ENCODE measurements at regions not wholly inside any gene's neighbourhood (a gene's known extent, or its start where the extent isn't known, plus 50 kb on each side); places are given as distances from the start of the nearest gene placed in this dataset.

- H3K27me3 Mint-ChIP-seq: peaks cover 0 to 5% (median 0%) of the 10 kb centered on the region in 3 donors
- no peak overlapping the region for H3K27ac Mint-ChIP-seq
- H3K4me3 Mint-ChIP-seq: no peak overlapping the region
- H3K9me3 Mint-ChIP-seq: peaks cover 0 to 21% (median 5%) of the 10 kb centered on the region in 7 donors
- DNase-seq (no peak), ATAC-seq (ENCODE audit: low read depth in 2 of 2) (no peak)
- H3K36me3 Mint-ChIP-seq: no peaks in the 10 kb centered on the region
- H3K4me1 Mint-ChIP-seq: no peaks in the 10 kb centered on the region
These were observed 269.3 kb upstream of the KIRREL3 start for GRCh38 chr11:127269911-127270310.

- H3K4me1 Mint-ChIP-seq: no peaks in the 10 kb centered on the region
- H3K27me3 Mint-ChIP-seq: no peaks in the 10 kb centered on the region
- ATAC-seq (ENCODE audit: low read depth in 2 of 2): no peak
- peaks cover 0 to 18% (median 5%) of the 10 kb centered on the region in 7 donors for H3K9me3 Mint-ChIP-seq
- H3K27ac Mint-ChIP-seq: no peak overlapping the region
- DNase-seq: no peak
- H3K36me3 Mint-ChIP-seq: no peaks in the 10 kb centered on the region
- no peak overlapping the region for H3K4me3 Mint-ChIP-seq
These were observed 268.4 kb upstream of the KIRREL3 start for GRCh38 chr11:127268932-127269331.

- no peak overlapping the region for H3K27ac Mint-ChIP-seq
- H3K4me3 Mint-ChIP-seq: no peak overlapping the region
- peaks cover 0 to 18% (median 5%) of the 10 kb centered on the region in 7 donors for H3K9me3 Mint-ChIP-seq
- H3K4me1 Mint-ChIP-seq: no peaks in the 10 kb centered on the region
- ATAC-seq (ENCODE audit: low read depth in 2 of 2) (no peak), DNase-seq (no peak)
- H3K36me3 Mint-ChIP-seq: no peaks in the 10 kb centered on the region
- no peaks in the 10 kb centered on the region for H3K27me3 Mint-ChIP-seq
These were observed 268.0 kb upstream of the KIRREL3 start for GRCh38 chr11:127268521-127268920.

GRCh38 chr11:127259102-127259501, 258.5 kb upstream of the KIRREL3 start:
- no peaks in the 10 kb centered on the region for H3K4me1 Mint-ChIP-seq
- no peak for DNase-seq
- H3K9me3 Mint-ChIP-seq: peaks cover 0 to 4% (median 0%) of the 10 kb centered on the region in 7 donors
- H3K27ac Mint-ChIP-seq: no peak overlapping the region
- H3K4me3 Mint-ChIP-seq: no peak overlapping the region
- no peaks in the 10 kb centered on the region for H3K27me3 Mint-ChIP-seq
- no peaks in the 10 kb centered on the region for H3K36me3 Mint-ChIP-seq
- no peak for ATAC-seq (ENCODE audit: low read depth in 2 of 2)

GRCh38 chr11:127255209-127255608, 254.6 kb upstream of the KIRREL3 start:
- Mint-ChIP-seq H3K9me3 (peaks cover 0 to 4% (median 0%) of the 10 kb centered on the region in 7 donors), H3K4me1 (no peaks in the 10 kb centered on the region)

GRCh38 chr11:127252321-127252720, 251.8 kb upstream of the KIRREL3 start:
- H3K36me3 Mint-ChIP-seq: no peaks in the 10 kb centered on the region
- DNase-seq: no peak
- no peak for ATAC-seq (ENCODE audit: low read depth in 2 of 2)
- H3K9me3 Mint-ChIP-seq: peaks cover 0 to 3% (median 0%) of the 10 kb centered on the region in 7 donors
- H3K27me3 Mint-ChIP-seq: no peaks in the 10 kb centered on the region
- no peak overlapping the region for H3K27ac Mint-ChIP-seq
- H3K4me1 Mint-ChIP-seq: no peaks in the 10 kb centered on the region
- no peak overlapping the region for H3K4me3 Mint-ChIP-seq

More at GRCh38 chr11:127255209-127255608, 254.6 kb upstream of the KIRREL3 start:
- no peak overlapping the region for H3K4me3 Mint-ChIP-seq
- H3K27me3 Mint-ChIP-seq: no peaks in the 10 kb centered on the region
- ATAC-seq (ENCODE audit: low read depth in 2 of 2) (no peak), DNase-seq (no peak)
- H3K36me3 Mint-ChIP-seq: no peaks in the 10 kb centered on the region
- H3K27ac Mint-ChIP-seq: no peak overlapping the region

GRCh38 chr11:127249576-127249975, 249.0 kb upstream of the KIRREL3 start:
- H3K4me1 Mint-ChIP-seq: no peaks in the 10 kb centered on the region
- H3K27me3 Mint-ChIP-seq: no peaks in the 10 kb centered on the region
- no peak for DNase-seq
- H3K27ac Mint-ChIP-seq: no peak overlapping the region
- no peak overlapping the region for H3K4me3 Mint-ChIP-seq
- no peaks in the 10 kb centered on the region for H3K36me3 Mint-ChIP-seq
- peaks cover 0 to 14% (median 0%) of the 10 kb centered on the region in 7 donors for H3K9me3 Mint-ChIP-seq
- no peak for ATAC-seq (ENCODE audit: low read depth in 2 of 2)

- Mint-ChIP-seq H3K36me3 (no peaks in the 10 kb centered on the region), H3K27me3 (no peaks in the 10 kb centered on the region), H3K4me3 (no peak overlapping the region), H3K27ac (no peak overlapping the region), H3K4me1 (no peaks in the 10 kb centered on the region), H3K9me3 (peaks cover 0 to 14% (median 0%) of the 10 kb centered on the region in 7 donors)
- DNase-seq (no peak), ATAC-seq (ENCODE audit: low read depth in 2 of 2) (no peak)
These were observed 247.9 kb upstream of the KIRREL3 start for GRCh38 chr11:127248476-127248875.

- Mint-ChIP-seq H3K27ac (peak overlapping the region in 1 of 6 donors; percentile 24), H3K36me3 (no peaks in the 10 kb centered on the region), H3K4me3 (no peak overlapping the region), H3K27me3 (no peaks in the 10 kb centered on the region), H3K9me3 (peaks cover 0 to 14% (median 0%) of the 10 kb centered on the region in 7 donors), H3K4me1 (no peaks in the 10 kb centered on the region)
- ATAC-seq (ENCODE audit: low read depth in 2 of 2) (no peak), DNase-seq (no peak)
These were observed 246.8 kb upstream of the KIRREL3 start for GRCh38 chr11:127247261-127247851.

GRCh38 chr11:127242676-127243075, 242.1 kb upstream of the KIRREL3 start:
- no peaks in the 10 kb centered on the region for H3K27me3 Mint-ChIP-seq
- peaks cover 0 to 13% (median 0%) of the 10 kb centered on the region in 7 donors for H3K9me3 Mint-ChIP-seq
- no peaks in the 10 kb centered on the region for H3K36me3 Mint-ChIP-seq

GRCh38 chr11:127238321-127238720, 237.8 kb upstream of the KIRREL3 start:
- H3K4me3 Mint-ChIP-seq: no peak overlapping the region

More at GRCh38 chr11:127242676-127243075, 242.1 kb upstream of the KIRREL3 start:
- H3K4me1 Mint-ChIP-seq: no peaks in the 10 kb centered on the region
- H3K4me3 Mint-ChIP-seq: peak overlapping the region in 1 of 8 donors; percentile 13
- no peak for DNase-seq
- no peak overlapping the region for H3K27ac Mint-ChIP-seq
- ATAC-seq (ENCODE audit: low read depth in 2 of 2): no peak

GRCh38 chr11:127236776-127237175, 236.2 kb upstream of the KIRREL3 start:
- no peak overlapping the region for H3K4me3 Mint-ChIP-seq
- ATAC-seq (ENCODE audit: low read depth in 2 of 2): no peak
- H3K4me1 Mint-ChIP-seq: no peaks in the 10 kb centered on the region
- no peak overlapping the region for H3K27ac Mint-ChIP-seq
- no peaks in the 10 kb centered on the region for H3K27me3 Mint-ChIP-seq
- H3K9me3 Mint-ChIP-seq: peaks cover 0 to 6% (median 0%) of the 10 kb centered on the region in 7 donors
- DNase-seq: no peak
- H3K36me3 Mint-ChIP-seq: no peaks in the 10 kb centered on the region

More at GRCh38 chr11:127238321-127238720, 237.8 kb upstream of the KIRREL3 start:
- H3K9me3 Mint-ChIP-seq: peaks cover 0 to 2% (median 0%) of the 10 kb centered on the region in 7 donors
- no peak overlapping the region for H3K27ac Mint-ChIP-seq
- ATAC-seq (ENCODE audit: low read depth in 2 of 2) (no peak), DNase-seq (no peak)
- H3K36me3 Mint-ChIP-seq: no peaks in the 10 kb centered on the region
- no peaks in the 10 kb centered on the region for H3K4me1 Mint-ChIP-seq
- no peaks in the 10 kb centered on the region for H3K27me3 Mint-ChIP-seq

- H3K36me3 Mint-ChIP-seq: no peaks in the 10 kb centered on the region
- H3K4me1 Mint-ChIP-seq: no peaks in the 10 kb centered on the region
- ATAC-seq (ENCODE audit: low read depth in 2 of 2) (no peak), DNase-seq (no peak)
- H3K27ac Mint-ChIP-seq: peak overlapping the region in 1 of 6 donors; percentile 40
- peaks cover 0 to 6% (median 2%) of the 10 kb centered on the region in 7 donors for H3K9me3 Mint-ChIP-seq
- peak overlapping the region in 1 of 8 donors; percentile 77 for H3K4me3 Mint-ChIP-seq
- no peaks in the 10 kb centered on the region for H3K27me3 Mint-ChIP-seq
These were observed 233.4 kb upstream of the KIRREL3 start for GRCh38 chr11:127233998-127234397.

GRCh38 chr11:127230392-127230791, 229.8 kb upstream of the KIRREL3 start:
- no peak for ATAC-seq (ENCODE audit: low read depth in 2 of 2)
- no peak for DNase-seq
- H3K4me1 Mint-ChIP-seq: no peaks in the 10 kb centered on the region
- H3K36me3 Mint-ChIP-seq: no peaks in the 10 kb centered on the region
- no peak overlapping the region for H3K4me3 Mint-ChIP-seq
- no peak overlapping the region for H3K27ac Mint-ChIP-seq
- peaks cover 0 to 6% (median 3%) of the 10 kb centered on the region in 7 donors for H3K9me3 Mint-ChIP-seq
- no peaks in the 10 kb centered on the region for H3K27me3 Mint-ChIP-seq

All from naive B cell (primary cell).